IMR-90 (cell line): ENCODE measurements at regions not wholly inside any gene's neighbourhood (a gene's known extent, or its start where the extent isn't known, plus 50 kb on each side); places are given as distances from the start of the nearest gene placed in this dataset.

Experiments
- ATAC-seq: fragments of 200-7000 bp; cut with Tn5 transposase; 2 replicates; pipeline ENCODE4 v1.9.1; 2020; ENCODE audit warnings: low read depth, mild to moderate bottlenecking, moderate library complexity
- BruUV-seq: library from RNA; stranded (reverse); fragments of 400-500 nt; replicated peaks from 2 replicates; lab custom pipeline; 2021; lab: Mats Ljungman, UMichigan
- CTCF ChIA-PET: fragments of 300-600 bp; formaldehyde crosslinking; extraction: SDS; loops from one replicate; lab custom pipeline; 2021; ENCODE audit warnings: antibody characterized with exemption; lab: Yijun Ruan, JAX
- POLR2A ChIA-PET: fragments of 300-600 bp; sonication (Branson Sonifier 250); formaldehyde crosslinking; loops from one replicate; lab custom pipeline; 2022; ENCODE audit warnings: antibody characterized with exemption; ENCODE audit not compliant: unreplicated experiment; lab: Charles Lee
- DNase-seq: peaks from one replicate; pipeline ENCODE4 v3.0.0; 2013
- H2AFZ ChIP-seq: replicated peaks from 2 replicates; pipeline ENCODE3; 2013; ENCODE audit warnings: low read length, mild to moderate bottlenecking; ENCODE audit not compliant: poor library complexity
- H2AK5ac ChIP-seq: 2 replicates; pipeline ENCODE4 v1.6.1; 2013; ENCODE audit warnings: low read depth, low read length, inconsistent platforms
- H2AK9ac ChIP-seq: replicated peaks from 2 replicates; pipeline ENCODE3; 2013; ENCODE audit warnings: mild to moderate bottlenecking, low read depth, low read length, moderate library complexity; ENCODE audit not compliant: poor library complexity
- H2BK120ac ChIP-seq: 2 replicates; pipeline ENCODE4 v1.6.1; 2013; ENCODE audit warnings: low read depth, low read length, inconsistent platforms
- H2BK15ac ChIP-seq: 3 replicates; pipeline ENCODE4 v1.6.1; 2013; ENCODE audit warnings: low read depth, low read length, inconsistent platforms
- H2BK20ac ChIP-seq: 2 replicates; pipeline ENCODE4 v1.6.1; 2013; ENCODE audit warnings: low read depth, mild to moderate bottlenecking, inconsistent platforms, low read length, moderate library complexity
- H2BK5ac ChIP-seq: 2 replicates; pipeline ENCODE4 v1.6.1; 2013; ENCODE audit warnings: mild to moderate bottlenecking, low read depth, low read length, inconsistent platforms; ENCODE audit not compliant: poor library complexity, severe bottlenecking
- H3K14ac ChIP-seq: replicated peaks from 2 replicates; pipeline ENCODE4 v1.6.1; 2013; ENCODE audit warnings: low read depth, low read length, inconsistent platforms
- H3K18ac ChIP-seq: 2 replicates; pipeline ENCODE4 v1.6.1; 2013; ENCODE audit warnings: low read depth, low read length, control low read depth
- H3K23ac ChIP-seq: 2 replicates; pipeline ENCODE4 v1.6.1; 2013; ENCODE audit warnings: low read depth, low read length, inconsistent platforms
- H3K27ac ChIP-seq: 2 replicates; pipeline ENCODE4 v1.5.1; 2013; ENCODE audit warnings: mild to moderate bottlenecking, control low read depth, low read length; ENCODE audit not compliant: insufficient read depth
- H3K27me3 ChIP-seq: 2 replicates; pipeline ENCODE4 v1.6.1; 2013; ENCODE audit warnings: low read length; ENCODE audit not compliant: control insufficient read depth, insufficient read depth
- H3K36me3 ChIP-seq: 2 replicates; pipeline ENCODE4 v1.6.1; 2013; ENCODE audit warnings: low read length, mixed read lengths; ENCODE audit not compliant: control insufficient read depth, insufficient read depth
- H3K4ac ChIP-seq: 2 replicates; pipeline ENCODE4 v1.6.1; 2013; ENCODE audit warnings: low read depth, low read length, inconsistent platforms
- H3K4me1 ChIP-seq: 2 replicates; pipeline ENCODE4 v1.6.1; 2013; ENCODE audit warnings: low read length, mixed read lengths; ENCODE audit not compliant: control insufficient read depth, insufficient read depth
- H3K4me2 ChIP-seq: 2 replicates; pipeline ENCODE4 v1.6.1; 2013; ENCODE audit warnings: low read depth, mild to moderate bottlenecking, control low read depth, low read length, moderate library complexity
- H3K4me3 ChIP-seq: 2 replicates; pipeline ENCODE4 v1.5.1; 2013; ENCODE audit warnings: low read depth, mild to moderate bottlenecking, control low read depth, low read length, moderate library complexity; ENCODE audit not compliant: insufficient read depth
- H3K56ac ChIP-seq: 2 replicates; pipeline ENCODE4 v1.6.1; 2013; ENCODE audit warnings: low read length, inconsistent platforms; ENCODE audit not compliant: insufficient read depth; ENCODE audit errors: extremely low read depth
- H3K79me1 ChIP-seq, 2 experiments: 2 replicates each; pipeline ENCODE4 v1.6.1; 2013; ENCODE audit warnings: low read length in 2 of 2, inconsistent platforms in 1 of 2, low read depth in 1 of 2
- H3K9ac ChIP-seq: 2 replicates; pipeline ENCODE4 v1.6.1; 2013; ENCODE audit warnings: low read depth, low read length, control low read depth
- H3K9me1 ChIP-seq: 2 replicates; pipeline ENCODE4 v1.6.1; 2013; ENCODE audit warnings: low read length, inconsistent platforms; ENCODE audit not compliant: insufficient read depth
- H3K9me3 ChIP-seq: 2 replicates; pipeline ENCODE4 v1.6.1; 2013; ENCODE audit warnings: low read length; ENCODE audit not compliant: control insufficient read depth, insufficient read depth
- H4K20me1 ChIP-seq: 2 replicates; pipeline ENCODE4 v1.6.1; 2013; ENCODE audit warnings: low read length, inconsistent platforms; ENCODE audit not compliant: insufficient read depth
- H4K5ac ChIP-seq: 2 replicates; pipeline ENCODE4 v1.6.1; 2013; ENCODE audit warnings: mild to moderate bottlenecking, low read depth, low read length, control low read depth
- H4K8ac ChIP-seq, 2 experiments: 2 replicates each; pipeline ENCODE4 v1.6.1; 2013; ENCODE audit warnings: low read depth in 2 of 2, low read length in 2 of 2, control low read depth in 1 of 2, inconsistent platforms in 1 of 2
- H4K91ac ChIP-seq: 2 replicates; pipeline ENCODE4 v1.6.1; 2013; ENCODE audit warnings: low read depth, low read length, inconsistent platforms; ENCODE audit not compliant: insufficient read depth
- BHLHE40 ChIP-seq: fragments of 150-350 bp; IDR thresholded peaks from 2 replicates; pipeline ENCODE4 v1.6.1; 2016; ENCODE audit warnings: mild to moderate bottlenecking, low read depth, low read length
- ELK1 ChIP-seq: fragments of 150-350 bp; IDR thresholded peaks from 2 replicates; pipeline ENCODE4 v1.6.1; 2016; ENCODE audit warnings: low read depth, mild to moderate bottlenecking, low read length, moderate library complexity, borderline replicate concordance
- POLR2A ChIP-seq: IDR thresholded peaks from 2 replicates; pipeline ENCODE4 v1.6.1; 2012; ENCODE audit warnings: mild to moderate bottlenecking, low read depth, low read length
- RAD21 ChIP-seq: IDR thresholded peaks from 2 replicates; pipeline ENCODE4 v1.6.1; 2012; ENCODE audit warnings: low read length, improper control_type of control experiment
- RCOR1 ChIP-seq: IDR thresholded peaks from 2 replicates; pipeline ENCODE4 v1.6.1; 2012; ENCODE audit warnings: mild to moderate bottlenecking, low read length, improper control_type of control experiment; ENCODE audit not compliant: insufficient replicate concordance
- SMC3 ChIP-seq: fragments of 150-350 bp; IDR thresholded peaks from 2 replicates; pipeline ENCODE4 v1.6.1; 2016; ENCODE audit warnings: low read depth, mild to moderate bottlenecking, antibody characterized with exemption, low read length, moderate library complexity
- WGBS, 2 experiments: methylation state at CpG; one replicate each; pipeline versions ENCODE4 v1.1.5 to v1.1.7; 2013; ENCODE audit warnings: missing lambda C conversion rate in 2 of 2; ENCODE audit not compliant: insufficient read length in 1 of 2; ENCODE audit errors: extremely low coverage in 2 of 2; 5-methylcytosine and 5-hydroxymethylcytosine counted together
- dilution Hi-C: fragments of 300-500 bp; cut with HindIII; formaldehyde crosslinking; loops from one replicate; pipeline ENCODE4 v1.14.3; 2018; ENCODE audit warnings: low sequenced_read_pairs; ENCODE audit not compliant: unreplicated experiment
- in situ Hi-C: fragments of 300-500 bp; cut with MboI; formaldehyde crosslinking; loops from 3 replicates; pipeline ENCODE4 v1.14.3; 2019; ENCODE audit warnings: low sequenced_read_pairs, inconsistent platforms, mixed read lengths
- intact Hi-C: fragments of 100-400 bp; cut with micrococcal nuclease; formaldehyde crosslinking; loops from 2 replicates; pipeline ENCODE4 v1.10.0; 2022

GRCh38 chr2:190807886-190808285 is 72.7 kb upstream of the GLS start:
- BruUV-seq: no TSS peak
- no peak for DNase-seq
- Histone ChIP-seq H3K23ac (no peak overlapping the region), H3K4me3 (no peak overlapping the region), H4K8ac (no peak overlapping the region), H2AK5ac (no peak overlapping the region), H2BK5ac (no peak overlapping the region), H3K14ac (no peak overlapping the region), H3K4me2 (no peak overlapping the region), H3K36me3 (no peaks in the 10 kb centered on the region), H4K5ac (no peak overlapping the region), H2BK20ac (no peak overlapping the region), H2BK15ac (no peak overlapping the region; the same call in 2 of the 3 replicates), H3K9me3 (no peaks in the 10 kb centered on the region), H3K4me1 (peaks cover 5% of the 10 kb centered on the region), H3K4ac (no peak overlapping the region), H3K27ac (no peak overlapping the region), H2BK120ac (no peak overlapping the region), H4K91ac (no peak overlapping the region), H3K56ac (no peak overlapping the region), H2AK9ac (no peak overlapping the region), H3K18ac (no peak overlapping the region), H3K9me1 (no peaks in the 10 kb centered on the region), H2AFZ (peak overlapping the region; percentile 8), H4K20me1 (no peaks in the 10 kb centered on the region), H3K27me3 (no peaks in the 10 kb centered on the region), H3K9ac (no peak overlapping the region), H3K79me1 (no peaks in the 10 kb centered on the region)
- TF ChIP-seq RCOR1: no peak
- no peak for TF ChIP-seq POLR2A
- TF ChIP-seq RAD21: no peak
- no peak for TF ChIP-seq SMC3
- no peak for TF ChIP-seq BHLHE40
- TF ChIP-seq ELK1: no peak
- in situ Hi-C loops: loop anchor here (10.0 kb wide), 1 partner anchor 723 kb away; no protein-coding TSS in a partner anchor
- WGBS, 2 experiments: no CpG with 5 or more reads among the region's 2 CpGs
- ChIA-PET POLR2A (no interaction called here), CTCF (no interaction called here)
- dilution Hi-C loops: no loop called here
- ATAC-seq: no peak
- intact Hi-C loops: loop anchor here (10.0 kb wide), 1 partner anchor 453 kb away; no protein-coding TSS in a partner anchor
